Neuronal stem cell (in vitro differentiated cells): ENCODE measurements at regions not wholly inside any gene's neighbourhood (a gene's known extent, or its start where the extent isn't known, plus 50 kb on each side); places are given as distances from the start of the nearest gene placed in this dataset.

Source experiments
- DNase-seq: peaks from one replicate; pipeline ENCODE4 v3.0.0-alpha.2; 2013; ENCODE audit warnings: low spot score
- H2AFZ ChIP-seq: one replicate; pipeline ENCODE4 v1.6.1; 2013; ENCODE audit warnings: mild to moderate bottlenecking, low read length, inconsistent platforms
- H2AK5ac ChIP-seq: 2 replicates; pipeline ENCODE4 v1.6.1; 2013; ENCODE audit warnings: low read depth, mild to moderate bottlenecking, inconsistent platforms, low read length, moderate library complexity, mixed read lengths
- H2BK120ac ChIP-seq: 2 replicates; pipeline ENCODE4 v1.6.1; 2013; ENCODE audit warnings: low read depth, mild to moderate bottlenecking, inconsistent platforms, low read length, moderate library complexity, mixed read lengths
- H2BK12ac ChIP-seq: one replicate; pipeline ENCODE4 v1.6.1; 2013; ENCODE audit warnings: low read length, inconsistent platforms
- H2BK15ac ChIP-seq: 2 replicates; pipeline ENCODE4 v1.6.1; 2013; ENCODE audit warnings: mild to moderate bottlenecking, low read length, inconsistent platforms, mixed read lengths
- H2BK5ac ChIP-seq: one replicate; pipeline ENCODE4 v1.6.1; 2013; ENCODE audit warnings: inconsistent platforms, mild to moderate bottlenecking, low read length, moderate library complexity
- H3K14ac ChIP-seq: one replicate; pipeline ENCODE4 v1.6.1; 2013; ENCODE audit warnings: low read length, inconsistent platforms
- H3K18ac ChIP-seq: 2 replicates; pipeline ENCODE4 v1.6.1; 2013; ENCODE audit warnings: low read length, inconsistent platforms
- H3K23ac ChIP-seq: 2 replicates; pipeline ENCODE4 v1.6.1; 2013; ENCODE audit warnings: low read depth, mild to moderate bottlenecking, mixed read lengths, low read length, inconsistent platforms; ENCODE audit not compliant: poor library complexity
- H3K27ac ChIP-seq: replicated peaks from 3 replicates; pipeline ENCODE4 v1.5.1; 2013; ENCODE audit warnings: low read length, inconsistent platforms
- H3K27me3 ChIP-seq, 3 experiments: 2 replicates each; pipeline ENCODE4 v1.6.1; 2013; ENCODE audit warnings: low read length in 3 of 3, mild to moderate bottlenecking in 2 of 3, inconsistent platforms in 1 of 3, low read depth in 1 of 3, mixed read lengths in 1 of 3, moderate library complexity in 1 of 3; ENCODE audit not compliant: control insufficient read depth in 3 of 3, insufficient read depth in 3 of 3
- H3K36me3 ChIP-seq, 2 donors: replicated peaks in 1 of 2; 2 replicates each; pipeline ENCODE4 v1.6.1; 2013; ENCODE audit warnings: low read length in 2 of 2; ENCODE audit not compliant: control insufficient read depth in 2 of 2, insufficient read depth in 2 of 2
- H3K4ac ChIP-seq: 2 replicates; pipeline ENCODE4 v1.6.1; 2013; ENCODE audit warnings: inconsistent platforms, mild to moderate bottlenecking, low read length, moderate library complexity
- H3K4me1 ChIP-seq, 2 donors: 1 replicate in 1 of 2; 2 replicates in 1 of 2; pipeline ENCODE4 v1.6.1; 2013; ENCODE audit warnings: low read length in 2 of 2, low read depth in 1 of 2; ENCODE audit not compliant: control insufficient read depth in 2 of 2, insufficient read depth in 1 of 2
- H3K4me2 ChIP-seq: one replicate; pipeline ENCODE4 v1.6.1; 2013; ENCODE audit warnings: mild to moderate bottlenecking, low read length, inconsistent platforms; ENCODE audit not compliant: insufficient read depth, poor library complexity, severe bottlenecking
- H3K4me3 ChIP-seq, 2 donors: 2 replicates each; pipeline ENCODE4 v1.5.1; 2013; ENCODE audit warnings: low read length in 2 of 2, mild to moderate bottlenecking in 2 of 2, inconsistent platforms in 1 of 2, moderate library complexity in 1 of 2
- H3K79me1 ChIP-seq: one replicate; pipeline ENCODE4 v1.6.1; 2013; ENCODE audit warnings: low read depth, mild to moderate bottlenecking, inconsistent platforms, low read length, moderate library complexity
- H3K9ac ChIP-seq: one replicate; pipeline ENCODE4 v1.6.1; 2013; ENCODE audit warnings: mild to moderate bottlenecking, low read depth, low read length, inconsistent platforms; ENCODE audit not compliant: poor library complexity
- H3K9me3 ChIP-seq, 2 donors: replicated peaks in 1 of 2; 2 replicates each; pipeline versions ENCODE3 to v1.6.1; 2013; ENCODE audit warnings: low read length in 2 of 2, mild to moderate bottlenecking in 2 of 2, inconsistent platforms in 1 of 2, low read depth in 1 of 2, mixed read lengths in 1 of 2, moderate library complexity in 1 of 2; ENCODE audit not compliant: control insufficient read depth in 2 of 2, insufficient read depth in 1 of 2
- H4K8ac ChIP-seq: one replicate; pipeline ENCODE4 v1.6.1; 2013; ENCODE audit warnings: low read depth, mild to moderate bottlenecking, inconsistent platforms, low read length, moderate library complexity
- H4K91ac ChIP-seq: one replicate; pipeline ENCODE4 v1.6.1; 2013; ENCODE audit warnings: low read length, low read depth, mild to moderate bottlenecking, inconsistent platforms; ENCODE audit not compliant: poor library complexity
- WGBS, 2 donors: extraction: QIAGEN DNeasy Blood & Tissue Kit; methylation state at CpG; one replicate each; pipeline ENCODE4 v1.1.7; 2013; ENCODE audit warnings: missing lambda C conversion rate in 2 of 2, mixed read lengths in 1 of 2; ENCODE audit not compliant: insufficient read length in 2 of 2, insufficient replicate concordance in 1 of 2; ENCODE audit errors: extremely low coverage in 2 of 2; 5-methylcytosine and 5-hydroxymethylcytosine counted together

GRCh38 chr5:96582343-96582742 is 79.8 kb upstream of the CAST start:
- H3K18ac ChIP-seq: no peak overlapping the region
- no peak overlapping the region for H2BK5ac ChIP-seq
- no peak overlapping the region for H3K14ac ChIP-seq
- no peak overlapping the region for H4K91ac ChIP-seq
- H3K27ac ChIP-seq: no peak overlapping the region
- no peak overlapping the region for H2BK120ac ChIP-seq
- H3K27me3 ChIP-seq: peaks cover 0 to 10% (median 0%) of the 10 kb centered on the region in 3 experiments
- peaks cover 0 to 2% of the 10 kb centered on the region in 2 donors for H3K9me3 ChIP-seq
- H2AFZ ChIP-seq: no peak overlapping the region
- no peak overlapping the region for H3K4me2 ChIP-seq
- no peak overlapping the region for H3K23ac ChIP-seq
- H3K4ac ChIP-seq: no peak overlapping the region
- no peak overlapping the region for H2BK12ac ChIP-seq
- H3K4me1 ChIP-seq: no peaks in the 10 kb centered on the region
- no peak overlapping the region for H3K9ac ChIP-seq
- H4K8ac ChIP-seq: no peak overlapping the region
- no peaks in the 10 kb centered on the region for H3K36me3 ChIP-seq
- DNase-seq: no peak
- no peak overlapping the region for H3K4me3 ChIP-seq
- H2BK15ac ChIP-seq: no peak overlapping the region
- WGBS, 2 donors: no CpG with 5 or more reads among the region's 11 CpGs
- no peak overlapping the region for H2AK5ac ChIP-seq
- H3K79me1 ChIP-seq: no peaks in the 10 kb centered on the region

- DNase-seq: no peak
- Histone ChIP-seq H4K91ac (no peak overlapping the region), H2AK5ac (no peak overlapping the region), H3K9ac (no peak overlapping the region), H3K4me1 (no peaks in the 10 kb centered on the region), H3K4ac (no peak overlapping the region), H3K27ac (no peak overlapping the region), H2BK5ac (peak overlapping the region; percentile 57), H3K4me2 (no peak overlapping the region), H3K14ac (no peak overlapping the region), H2BK120ac (no peak overlapping the region), H3K27me3 (peaks cover 0 to 7% (median 0%) of the 10 kb centered on the region in 3 experiments), H3K4me3 (no peak overlapping the region), H2BK15ac (no peak overlapping the region), H2AFZ (no peak overlapping the region), H2BK12ac (no peak overlapping the region), H3K23ac (no peak overlapping the region), H3K18ac (no peak overlapping the region), H3K9me3 (peaks cover 0 to 2% of the 10 kb centered on the region in 2 donors), H4K8ac (no peak overlapping the region), H3K36me3 (no peaks in the 10 kb centered on the region), H3K79me1 (no peaks in the 10 kb centered on the region)
- no CpG with 5 or more reads among the region's 6 CpGs for WGBS, 2 donors
Measured at GRCh38 chr5:96584712-96585111, 77.5 kb upstream of the CAST start.

GRCh38 chr5:96588539-96588938 is 73.6 kb upstream of the CAST start:
- Histone ChIP-seq H2BK15ac (no peak overlapping the region), H3K79me1 (no peaks in the 10 kb centered on the region), H3K4me1 (no peaks in the 10 kb centered on the region)

DNA sequence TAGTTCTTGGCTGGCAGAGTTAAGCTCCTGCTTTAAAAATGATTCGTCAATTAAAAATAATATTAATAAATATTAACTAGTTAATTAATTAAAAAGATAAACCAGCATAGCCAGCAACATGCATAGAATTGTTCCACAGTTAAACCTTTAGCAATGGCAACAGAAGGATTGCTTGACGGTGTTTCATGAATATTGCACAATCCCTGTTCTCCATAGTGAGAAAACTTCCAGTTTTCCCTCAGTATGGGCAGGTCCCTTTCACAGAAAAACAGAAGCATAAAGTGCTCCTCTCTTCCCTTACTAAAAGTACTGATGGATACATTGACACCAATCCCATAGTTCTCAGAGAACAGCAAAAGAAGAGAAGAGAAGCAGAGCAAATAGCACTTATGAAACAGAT is 71.4 kb upstream of the CAST start:
- Histone ChIP-seq H2AK5ac (no peak overlapping the region), H3K4ac (no peak overlapping the region), H2BK15ac (no peak overlapping the region), H4K91ac (no peak overlapping the region), H3K27ac (no peak overlapping the region), H3K9ac (no peak overlapping the region), H2AFZ (no peak overlapping the region), H3K36me3 (no peaks in the 10 kb centered on the region), H2BK12ac (no peak overlapping the region), H3K4me2 (no peak overlapping the region), H3K4me3 (no peak overlapping the region), H2BK120ac (no peak overlapping the region), H3K23ac (no peak overlapping the region), H3K18ac (no peak overlapping the region), H2BK5ac (no peak overlapping the region), H3K27me3 (peaks cover 0 to 7% (median 0%) of the 10 kb centered on the region in 3 experiments), H3K4me1 (no peaks in the 10 kb centered on the region), H3K9me3 (no peaks in the 10 kb centered on the region), H4K8ac (no peak overlapping the region), H3K14ac (no peak overlapping the region), H3K79me1 (no peaks in the 10 kb centered on the region)
- DNase-seq: no peak
- WGBS, 2 donors: no CpG with 5 or more reads among the region's 2 CpGs

More at GRCh38 chr5:96588539-96588938, 73.6 kb upstream of the CAST start:
- no peak overlapping the region for H2AK5ac ChIP-seq
- H2BK12ac ChIP-seq: no peak overlapping the region
- no CpG with 5 or more reads among the region's 1 CpG for WGBS, 2 donors
- H3K9ac ChIP-seq: no peak overlapping the region
- H2BK120ac ChIP-seq: no peak overlapping the region
- no peak overlapping the region for H3K4ac ChIP-seq
- H3K14ac ChIP-seq: no peak overlapping the region
- peaks cover 0 to 2% of the 10 kb centered on the region in 2 donors for H3K9me3 ChIP-seq
- no peak overlapping the region for H3K4me2 ChIP-seq
- H3K4me3 ChIP-seq: no peak overlapping the region
- no peak overlapping the region for H4K8ac ChIP-seq
- peaks cover 0 to 7% (median 0%) of the 10 kb centered on the region in 3 experiments for H3K27me3 ChIP-seq
- H3K36me3 ChIP-seq: no peaks in the 10 kb centered on the region
- no peak overlapping the region for H3K23ac ChIP-seq
- H2BK5ac ChIP-seq: no peak overlapping the region
- DNase-seq: no peak
- no peak overlapping the region for H2AFZ ChIP-seq
- H3K18ac ChIP-seq: no peak overlapping the region
- H4K91ac ChIP-seq: no peak overlapping the region
- no peak overlapping the region for H3K27ac ChIP-seq
